ENCODE measurements at regions not wholly inside any gene's neighbourhood (a gene's known extent, or its start where the extent isn't known, plus 50 kb on each side); places are given as distances from the start of the nearest gene placed in this dataset.
A peak's percentile ranks its signal among the peaks of the same experiment; 100 is the strongest.

DNA sequence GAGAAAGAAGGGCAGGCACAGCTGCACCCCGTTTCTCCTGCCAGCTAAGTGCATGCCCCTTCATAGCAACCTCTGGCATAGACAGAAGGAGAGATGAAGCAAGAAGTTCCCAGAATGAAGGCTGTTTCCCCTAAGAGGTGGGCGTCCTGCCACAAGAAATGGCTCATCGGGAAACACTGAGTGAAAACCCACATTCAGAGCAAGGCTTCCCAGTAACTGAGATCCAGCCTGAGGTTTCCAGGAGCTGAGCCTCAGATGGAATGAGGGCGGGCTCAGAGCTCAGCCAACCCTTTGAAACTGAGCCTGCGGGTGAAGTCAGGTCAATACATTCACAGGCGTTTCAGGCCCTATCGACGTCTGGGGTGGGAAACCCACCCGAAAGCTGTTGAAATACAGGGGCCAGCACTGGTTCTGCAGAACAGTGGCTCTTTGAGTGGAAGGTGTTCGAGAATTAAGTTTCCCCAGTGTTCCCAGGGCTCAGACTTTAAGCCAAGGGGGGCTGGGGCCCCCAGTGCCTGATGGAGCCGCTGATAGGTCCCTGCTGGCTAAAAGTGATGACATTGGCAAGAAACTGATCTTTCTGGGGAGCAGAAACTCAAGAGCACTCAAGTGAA lies 510.2 kb downstream of the RPS24 start:
- DNase-seq: peak; percentile 33
- peaks cover 22% of the 10 kb centered on the region for H3K27me3 ChIP-seq (replicated peaks)
- TF ChIP-seq, protein P1, sequence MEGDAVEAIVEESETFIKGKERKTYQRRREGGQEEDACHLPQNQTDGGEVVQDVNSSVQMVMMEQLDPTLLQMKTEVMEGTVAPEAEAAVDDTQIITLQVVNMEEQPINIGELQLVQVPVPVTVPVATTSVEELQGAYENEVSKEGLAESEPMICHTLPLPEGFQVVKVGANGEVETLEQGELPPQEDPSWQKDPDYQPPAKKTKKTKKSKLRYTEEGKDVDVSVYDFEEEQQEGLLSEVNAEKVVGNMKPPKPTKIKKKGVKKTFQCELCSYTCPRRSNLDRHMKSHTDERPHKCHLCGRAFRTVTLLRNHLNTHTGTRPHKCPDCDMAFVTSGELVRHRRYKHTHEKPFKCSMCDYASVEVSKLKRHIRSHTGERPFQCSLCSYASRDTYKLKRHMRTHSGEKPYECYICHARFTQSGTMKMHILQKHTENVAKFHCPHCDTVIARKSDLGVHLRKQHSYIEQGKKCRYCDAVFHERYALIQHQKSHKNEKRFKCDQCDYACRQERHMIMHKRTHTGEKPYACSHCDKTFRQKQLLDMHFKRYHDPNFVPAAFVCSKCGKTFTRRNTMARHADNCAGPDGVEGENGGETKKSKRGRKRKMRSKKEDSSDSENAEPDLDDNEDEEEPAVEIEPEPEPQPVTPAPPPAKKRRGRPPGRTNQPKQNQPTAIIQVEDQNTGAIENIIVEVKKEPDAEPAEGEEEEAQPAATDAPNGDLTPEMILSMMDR (IDR thresholded peaks at IDR 0.05; ENCODE audit: low read depth, low read length, missing control alignments): no peak
- in situ Hi-C loops (cut with HindIII; ENCODE audit: low pct_ligation_motif_present, low sequenced_read_pairs): no loop called here
- no peaks in the 10 kb centered on the region for H3K36me3 ChIP-seq (replicated peaks)
- H3K4me3 ChIP-seq (ENCODE audit: low read depth, low read length): no peak overlapping the region
- H3K27ac ChIP-seq: no peak overlapping the region

DNA sequence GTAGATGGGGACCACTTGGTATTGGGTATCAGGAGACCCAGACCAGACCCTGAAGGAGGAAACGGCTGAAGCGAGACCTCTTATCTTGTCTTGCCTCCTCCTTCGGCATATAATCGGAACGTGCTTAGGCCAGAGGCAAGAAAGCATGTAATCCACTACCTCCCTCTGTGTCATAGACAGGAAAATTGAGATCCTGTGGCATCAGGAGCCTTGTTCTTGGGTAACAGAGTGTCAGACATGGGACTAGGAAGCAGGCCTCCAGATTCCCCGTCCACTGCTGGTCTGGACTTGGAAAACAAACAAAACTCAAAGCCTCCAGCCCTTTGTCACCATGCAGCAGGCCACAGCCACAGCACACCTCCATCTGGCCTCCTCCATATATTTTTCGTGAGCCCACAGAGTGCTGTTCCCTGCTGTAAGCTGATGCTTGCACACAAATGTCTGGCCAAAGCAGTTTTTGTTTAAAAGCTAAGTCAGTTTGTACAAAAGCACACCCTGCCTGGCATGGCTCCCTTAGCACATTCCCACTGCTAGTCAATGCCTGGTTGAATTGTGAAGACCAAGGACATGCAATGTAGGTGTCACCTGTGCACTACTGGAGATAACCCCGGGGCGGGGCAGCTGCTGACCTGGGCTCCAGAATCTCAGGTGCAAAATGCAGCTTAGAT lies 510.9 kb downstream of the RPS24 start:
- Histone ChIP-seq H3K27ac (no peak overlapping the region), H3K4me3 (ENCODE audit: low read depth, low read length) (no peak overlapping the region), H3K36me3 (replicated peaks) (no peaks in the 10 kb centered on the region), H3K27me3 (replicated peaks) (peaks cover 22% of the 10 kb centered on the region)
- TF ChIP-seq, protein P1 (IDR thresholded peaks at IDR 0.05; ENCODE audit: low read depth, low read length, missing control alignments): no peak
- DNase-seq: no peak
- in situ Hi-C loops (cut with HindIII; ENCODE audit: low pct_ligation_motif_present, low sequenced_read_pairs): no loop called here

DNA sequence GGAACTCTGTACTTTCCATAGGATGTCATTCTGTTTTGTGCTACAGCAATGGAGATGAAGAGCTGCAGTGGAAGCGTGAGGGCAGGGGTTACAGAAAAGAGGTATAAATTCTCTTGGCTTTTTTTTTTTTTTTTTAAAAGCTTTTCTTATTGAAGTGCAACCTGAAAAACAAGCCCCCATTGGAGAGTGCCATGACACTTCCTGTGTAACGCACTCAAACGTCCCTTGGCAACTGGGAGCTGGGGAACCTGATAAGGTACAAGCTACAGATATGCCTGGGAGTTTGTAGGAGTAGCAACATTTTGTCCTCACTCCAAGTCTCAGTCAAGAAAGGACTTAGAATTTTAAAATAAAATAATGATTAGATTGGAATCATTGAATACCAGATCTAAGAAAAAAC lies 512.1 kb downstream of the RPS24 start:
- Histone ChIP-seq H3K27me3 (replicated peaks) (peaks cover 24% of the 10 kb centered on the region), H3K27ac (no peak overlapping the region), H3K36me3 (replicated peaks) (no peaks in the 10 kb centered on the region), H3K4me3 (ENCODE audit: low read depth, low read length) (no peak overlapping the region)
- DNase-seq: no peak
- TF ChIP-seq, protein P1 (IDR thresholded peaks at IDR 0.05; ENCODE audit: low read depth, low read length, missing control alignments): no peak
- in situ Hi-C loops (cut with HindIII; ENCODE audit: low pct_ligation_motif_present, low sequenced_read_pairs): no loop called here

DNA sequence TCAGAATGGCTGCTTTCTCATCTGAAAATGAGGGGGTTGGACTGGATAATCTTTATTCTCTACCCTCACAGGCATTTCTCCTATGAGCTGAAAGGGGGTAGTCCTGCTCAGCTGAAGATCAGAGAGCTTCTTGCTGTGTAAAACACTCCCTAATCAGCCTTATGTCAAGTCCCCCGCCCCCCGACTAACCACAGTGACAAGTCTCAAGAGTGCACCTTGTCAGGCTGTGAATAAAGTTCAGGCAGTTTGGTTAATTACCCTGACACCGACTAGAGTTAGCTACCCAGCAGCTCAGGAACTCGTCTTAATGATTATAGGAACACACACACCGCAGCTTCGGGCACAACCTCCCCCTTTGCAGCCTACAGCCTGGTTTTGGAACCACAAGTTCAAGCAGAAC lies 513.7 kb downstream of the RPS24 start:
- in situ Hi-C loops (cut with HindIII; ENCODE audit: low pct_ligation_motif_present, low sequenced_read_pairs): no loop called here
- Histone ChIP-seq H3K4me3 (ENCODE audit: low read depth, low read length) (no peak overlapping the region), H3K27me3 (replicated peaks) (peaks cover 22% of the 10 kb centered on the region), H3K27ac (no peak overlapping the region), H3K36me3 (replicated peaks) (no peaks in the 10 kb centered on the region)
- TF ChIP-seq, protein P1 (IDR thresholded peaks at IDR 0.05; ENCODE audit: low read depth, low read length, missing control alignments): no peak
- no peak for DNase-seq

DNA sequence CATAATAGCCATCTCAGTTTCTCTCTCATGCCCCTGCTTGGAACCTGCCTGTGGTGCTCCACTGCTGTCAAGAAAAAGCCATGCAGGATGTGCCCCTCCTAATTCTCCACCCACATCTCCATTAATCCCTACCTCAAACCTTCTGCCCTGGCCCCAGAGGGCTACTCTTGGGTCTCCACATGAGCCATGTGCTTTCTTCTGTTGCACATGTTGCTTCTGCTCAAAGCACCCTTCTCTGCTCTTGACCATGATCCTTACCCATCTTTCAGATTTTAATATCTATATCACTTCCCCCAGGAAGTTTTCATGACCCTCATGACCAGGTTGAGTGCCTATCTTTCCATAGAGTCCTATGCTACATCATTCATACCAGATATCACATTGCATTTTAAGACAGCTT lies 514.2 kb downstream of the RPS24 start:
- no peak overlapping the region for H3K4me3 ChIP-seq (ENCODE audit: low read depth, low read length)
- peaks cover 21% of the 10 kb centered on the region for H3K27me3 ChIP-seq (replicated peaks)
- no peak for DNase-seq
- in situ Hi-C loops (cut with HindIII; ENCODE audit: low pct_ligation_motif_present, low sequenced_read_pairs): no loop called here
- no peak overlapping the region for H3K27ac ChIP-seq
- TF ChIP-seq, protein P1 (IDR thresholded peaks at IDR 0.05; ENCODE audit: low read depth, low read length, missing control alignments): no peak
- H3K36me3 ChIP-seq (replicated peaks): no peaks in the 10 kb centered on the region

Data from brain microvascular endothelial cell (primary cell).